Esophagus squamous epithelium (tissue), 5 donors: ENCODE measurements at regions not wholly inside any gene's neighbourhood (a gene's known extent, or its start where the extent isn't known, plus 50 kb on each side); places are given as distances from the start of the nearest gene placed in this dataset.

Source experiments
- DNase-seq: peaks from one replicate; lab custom pipeline; 2025; lab: John Stamatoyannopoulos, UW
- H3K27ac ChIP-seq, 4 donors: fragments of 200-600 bp; sonication (generic); one replicate each; pipeline ENCODE4 v1.5.1; 2016 to 2019; ENCODE audit warnings: mild to moderate bottlenecking in 1 of 4
- H3K27me3 ChIP-seq, 4 donors: fragments of 200-600 bp; sonication (generic); 1 replicate in 3 of 4; 2 replicates in 1 of 4; pipeline versions ENCODE4 v1.5.1 to v1.6.0; 2017 to 2021; ENCODE audit warnings: antibody characterized with exemption in 1 of 4
- H3K36me3 ChIP-seq, 3 donors: fragments of 200-600 bp; sonication (generic); one replicate each; pipeline ENCODE4 v1.5.1; 2016 to 2019
- H3K4me1 ChIP-seq, 3 donors: fragments of 200-600 bp; sonication (generic); one replicate each; pipeline ENCODE4 v1.5.1; 2017 to 2019
- H3K4me3 ChIP-seq, 4 donors: fragments of 200-600 bp; sonication (generic); 1 replicate in 3 of 4; 2 replicates in 1 of 4; pipeline ENCODE4 v1.5.1; 2016 to 2019; ENCODE audit warnings: mild to moderate bottlenecking in 2 of 4, moderate library complexity in 1 of 4
- H3K9me3 ChIP-seq, 3 donors: fragments of 200-600 bp; sonication (generic); one replicate each; pipeline ENCODE4 v1.5.1; 2016 to 2019
- CTCF ChIP-seq, 6 experiments: fragments of 450-650 bp in 4 of 6; fragments of 200-600 bp in 2 of 6; sonication (generic) in 2 of 6; IDR thresholded peaks; one replicate each; pipeline ENCODE4 v1.5.1; 2016 to 2019; ENCODE audit warnings: antibody characterized with exemption in 6 of 6, mild to moderate bottlenecking in 4 of 6, moderate library complexity in 4 of 6
- POLR2A ChIP-seq, 4 donors: fragments of 450-650 bp; IDR thresholded peaks; one replicate each; pipeline ENCODE4 v1.6.1; 2017; ENCODE audit warnings: antibody characterized with exemption in 4 of 4, mild to moderate bottlenecking in 4 of 4, moderate library complexity in 3 of 4
- WGBS, 2 donors: methylation state at CpG; one replicate each; pipeline ENCODE4 v1.1.5; 2018; 5-methylcytosine and 5-hydroxymethylcytosine counted together
- intact Hi-C: fragments of 100-400 bp; cut with DNase I; formaldehyde crosslinking; loops from one replicate; pipeline ENCODE4 v1.15.0; 2022
- donor health status: DM: yes; HTN: yes; CAD: no.

- peaks cover 0 to 7% (median 5%) of the 10 kb centered on the region in 3 donors for H3K4me1 ChIP-seq
- WGBS, 2 donors = 71 to 77% methylated on average over 7 to 8 of the region's 9 CpGs
- intact Hi-C loops = no loop called here
- H3K27ac ChIP-seq = no peak overlapping the region
- no peaks in the 10 kb centered on the region for H3K36me3 ChIP-seq
- H3K27me3 ChIP-seq = peaks cover 0 to 21% (median 0%) of the 10 kb centered on the region in 4 donors
- no peak for DNase-seq
- no peak overlapping the region for H3K4me3 ChIP-seq
- TF ChIP-seq CTCF (IDR thresholded peaks at IDR 0.05) = no peak
- H3K9me3 ChIP-seq = no peaks in the 10 kb centered on the region
These were observed 104.3 kb upstream of the RAB12 start for GRCh38 chr18:8504880-8505435.

GRCh38 chr18:8506251-8507049, 102.8 kb upstream of the RAB12 start:
- no peak for DNase-seq
- Histone ChIP-seq H3K27me3 (peaks cover 0 to 21% (median 0%) of the 10 kb centered on the region in 4 donors), H3K27ac (no peak overlapping the region), H3K4me1 (no peaks in the 10 kb centered on the region), H3K9me3 (no peaks in the 10 kb centered on the region), H3K36me3 (no peaks in the 10 kb centered on the region), H3K4me3 (no peak overlapping the region)
- intact Hi-C loops = no loop called here
- TF ChIP-seq POLR2A (IDR thresholded peaks at IDR 0.05) = no peak
- no peak for TF ChIP-seq CTCF (IDR thresholded peaks at IDR 0.05)
- 84 to 88% methylated on average over 8 to 10 of the region's 10 CpGs for WGBS, 2 donors

DNA sequence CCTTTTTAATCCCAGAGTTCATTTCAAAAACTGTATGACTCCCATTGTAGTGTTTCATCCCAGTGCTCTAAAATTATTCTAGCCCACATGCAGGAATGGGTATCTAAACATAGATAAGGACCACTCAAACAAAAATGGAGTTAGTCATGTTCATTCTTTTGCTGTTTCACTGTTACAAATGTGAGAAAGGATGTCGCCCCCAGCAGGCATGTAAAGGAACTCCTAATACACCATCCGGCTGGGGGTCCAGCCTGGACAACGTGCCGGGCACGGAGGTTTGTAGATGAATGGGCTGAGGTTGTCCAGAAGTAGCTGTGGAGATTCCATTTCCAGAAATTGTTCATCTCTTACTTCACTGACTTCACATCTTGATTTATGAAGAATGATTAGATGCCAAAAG, 101.9 kb upstream of the RAB12 start:
- Histone ChIP-seq H3K27ac (no peak overlapping the region), H3K9me3 (no peaks in the 10 kb centered on the region), H3K4me3 (no peak overlapping the region), H3K4me1 (no peaks in the 10 kb centered on the region), H3K27me3 (peaks cover 0 to 21% (median 0%) of the 10 kb centered on the region in 4 donors), H3K36me3 (no peaks in the 10 kb centered on the region)
- TF ChIP-seq CTCF (IDR thresholded peaks at IDR 0.05) = no peak
- no peak for TF ChIP-seq POLR2A (IDR thresholded peaks at IDR 0.05)
- DNase-seq = no peak
- WGBS, 2 donors = 22 to 33% methylated on average over 5 of the region's 5 CpGs
- intact Hi-C loops = no loop called here

DNA sequence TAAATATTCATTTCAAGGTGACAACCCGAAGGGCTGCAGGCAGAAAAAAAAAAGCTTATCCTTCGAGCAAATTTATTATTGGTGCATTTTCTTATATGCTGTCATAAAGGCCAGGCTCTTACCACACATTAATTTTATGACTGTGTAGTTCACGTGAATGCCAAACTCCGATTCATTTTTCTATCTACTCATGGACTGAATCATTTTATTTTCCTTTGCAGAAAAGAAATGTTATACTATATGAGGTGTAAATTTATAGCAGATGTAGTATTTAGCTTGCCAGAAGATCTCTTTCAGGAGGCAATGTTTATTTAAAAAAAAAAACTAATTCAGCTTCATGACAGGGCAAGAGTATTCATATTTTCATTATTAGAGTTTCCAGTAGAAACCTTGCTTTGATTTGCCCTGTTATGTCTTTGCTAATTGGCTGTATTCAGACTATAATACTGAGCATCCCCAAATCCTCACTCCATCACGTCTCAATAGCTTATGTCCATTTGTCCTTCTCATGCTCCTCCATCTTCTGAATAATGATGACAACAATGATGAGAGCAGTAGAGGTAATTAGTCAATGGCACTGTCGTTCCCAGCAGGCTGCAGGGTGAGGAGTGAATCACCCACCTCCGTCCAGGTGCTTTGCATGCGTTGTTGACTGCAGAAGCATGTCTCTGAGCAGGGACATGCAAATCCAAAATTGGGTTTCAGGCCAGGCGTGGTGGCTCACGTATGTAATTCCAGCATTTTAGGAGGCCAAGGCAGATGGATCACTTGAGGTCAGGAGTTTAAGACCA, 101.1 kb upstream of the RAB12 start:
- WGBS, 2 donors = 40 to 54% methylated on average over 10 of the region's 10 CpGs
- Histone ChIP-seq H3K27ac (no peak overlapping the region), H3K9me3 (no peaks in the 10 kb centered on the region), H3K27me3 (peaks cover 0 to 21% (median 0%) of the 10 kb centered on the region in 4 donors), H3K4me3 (no peak overlapping the region), H3K36me3 (no peaks in the 10 kb centered on the region), H3K4me1 (no peaks in the 10 kb centered on the region)
- no peak for DNase-seq
- intact Hi-C loops = no loop called here
- TF ChIP-seq CTCF (IDR thresholded peaks at IDR 0.05) (no peak), POLR2A (IDR thresholded peaks at IDR 0.05) (no peak)

DNA sequence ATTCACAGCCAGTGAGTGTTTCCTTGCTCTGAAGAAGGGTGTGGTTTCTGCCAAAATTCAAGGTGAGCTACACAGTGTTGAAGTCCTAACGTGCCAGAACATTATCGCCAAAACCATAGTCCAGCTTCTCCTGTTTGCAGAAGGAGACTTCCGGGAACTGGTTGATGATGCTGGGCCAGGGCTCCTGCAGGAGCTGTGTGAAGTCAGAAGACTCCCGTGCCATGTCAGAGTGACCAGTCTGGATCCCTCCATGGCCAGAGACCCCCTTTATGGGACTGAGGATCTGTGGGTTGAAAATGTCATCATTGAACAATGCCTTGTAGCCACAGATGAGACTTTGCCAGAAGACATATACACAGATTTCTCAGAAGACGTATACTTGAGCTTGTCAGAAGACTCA, 96.0 kb upstream of the RAB12 start:
- H3K27ac ChIP-seq = no peak overlapping the region
- intact Hi-C loops = no loop called here
- TF ChIP-seq POLR2A (IDR thresholded peaks at IDR 0.05) (no peak), CTCF (IDR thresholded peaks at IDR 0.05) (no peak)
- no peaks in the 10 kb centered on the region for H3K9me3 ChIP-seq
- H3K36me3 ChIP-seq = no peaks in the 10 kb centered on the region
- no peaks in the 10 kb centered on the region for H3K4me1 ChIP-seq
- DNase-seq = no peak
- 58 to 75% methylated on average over 3 to 4 of the region's 5 CpGs for WGBS, 2 donors
- peaks cover 0 to 8% (median 0%) of the 10 kb centered on the region in 4 donors for H3K27me3 ChIP-seq
- no peak overlapping the region for H3K4me3 ChIP-seq
